HEK293T (cell line): ENCODE measurements at regions not wholly inside any gene's neighbourhood (a gene's known extent, or its start where the extent isn't known, plus 50 kb on each side); places are given as distances from the start of the nearest gene placed in this dataset.

Experiments used
- CTCF ChIA-PET: fragments of 350-600 bp; formaldehyde crosslinking; extraction: SDS; loops from one replicate; lab custom pipeline; 2021; ENCODE audit warnings: antibody characterized with exemption, inconsistent platforms; lab: Yijun Ruan, JAX
- POLR2A ChIA-PET: fragments of 350-600 bp; formaldehyde crosslinking; extraction: SDS; loops from one replicate; lab custom pipeline; 2020; ENCODE audit warnings: antibody characterized with exemption, inconsistent platforms; lab: Yijun Ruan, JAX
- DNase-seq: peaks from one replicate; pipeline ENCODE4 v3.0.0; 2012; ENCODE audit warnings: mixed read lengths; ENCODE audit errors: extremely low spot score
- ARNT ChIP-seq: fragments of 450-650 bp; IDR thresholded peaks from 2 replicates; pipeline ENCODE4 v1.6.1; 2017; ENCODE audit warnings: mild to moderate bottlenecking
- BHLHE40 ChIP-seq: fragments of 450-650 bp; IDR thresholded peaks from 2 replicates; pipeline ENCODE4 v1.6.1; 2016; ENCODE audit warnings: mild to moderate bottlenecking, moderate library complexity, borderline replicate concordance
- CTBP1 ChIP-seq: fragments of 450-650 bp; IDR thresholded peaks from 2 replicates; pipeline ENCODE4 v1.6.1; 2016; ENCODE audit warnings: borderline replicate concordance
- ELF4 ChIP-seq: fragments of 450-650 bp; IDR thresholded peaks from 2 replicates; pipeline ENCODE4 v1.6.1; 2017; ENCODE audit warnings: antibody characterized with exemption
- FOXA1 ChIP-seq: fragments of 450-650 bp; IDR thresholded peaks from 2 replicates; pipeline ENCODE4 v1.6.1; 2016; ENCODE audit warnings: mild to moderate bottlenecking
- FOXK2 ChIP-seq: fragments of 450-650 bp; IDR thresholded peaks from 2 replicates; pipeline ENCODE4 v1.6.1; 2016; ENCODE audit warnings: mild to moderate bottlenecking
- FOXM1 ChIP-seq: fragments of 450-650 bp; IDR thresholded peaks from 2 replicates; pipeline ENCODE4 v1.6.1; 2017; ENCODE audit warnings: mild to moderate bottlenecking, borderline replicate concordance
- HDGF ChIP-seq: fragments of 450-650 bp; IDR thresholded peaks from 2 replicates; pipeline ENCODE4 v1.6.1; 2017; ENCODE audit warnings: antibody characterized with exemption, borderline replicate concordance
- L3MBTL2 ChIP-seq: fragments of 450-650 bp; conservative IDR thresholded peaks from 2 replicates; pipeline ENCODE4 v1.6.1; 2016; ENCODE audit warnings: mild to moderate bottlenecking
- LEF1 ChIP-seq: fragments of 450-650 bp; IDR thresholded peaks from 2 replicates; pipeline ENCODE4 v1.6.1; 2017; ENCODE audit warnings: mild to moderate bottlenecking, borderline replicate concordance
- NFRKB ChIP-seq: fragments of 450-650 bp; IDR thresholded peaks from 2 replicates; pipeline ENCODE4 v1.6.1; 2016; ENCODE audit warnings: mild to moderate bottlenecking, moderate library complexity
- SP1 ChIP-seq: fragments of 450-650 bp; IDR thresholded peaks from 2 replicates; pipeline ENCODE4 v1.6.1; 2017
- SUZ12 ChIP-seq: fragments of 450-650 bp; IDR thresholded peaks from 2 replicates; pipeline ENCODE4 v1.6.1; 2016; ENCODE audit warnings: mild to moderate bottlenecking
- TARDBP ChIP-seq: fragments of 450-650 bp; IDR thresholded peaks from 2 replicates; pipeline ENCODE4 v1.6.1; 2016
- ZNF384 ChIP-seq: fragments of 450-650 bp; IDR thresholded peaks from 2 replicates; pipeline ENCODE4 v1.6.1; 2016
- TF ChIP-seq, protein P1 (sequence below): fragments of 450-650 bp; IDR thresholded peaks from 2 replicates; pipeline ENCODE4 v1.6.1; 2016

DNA sequence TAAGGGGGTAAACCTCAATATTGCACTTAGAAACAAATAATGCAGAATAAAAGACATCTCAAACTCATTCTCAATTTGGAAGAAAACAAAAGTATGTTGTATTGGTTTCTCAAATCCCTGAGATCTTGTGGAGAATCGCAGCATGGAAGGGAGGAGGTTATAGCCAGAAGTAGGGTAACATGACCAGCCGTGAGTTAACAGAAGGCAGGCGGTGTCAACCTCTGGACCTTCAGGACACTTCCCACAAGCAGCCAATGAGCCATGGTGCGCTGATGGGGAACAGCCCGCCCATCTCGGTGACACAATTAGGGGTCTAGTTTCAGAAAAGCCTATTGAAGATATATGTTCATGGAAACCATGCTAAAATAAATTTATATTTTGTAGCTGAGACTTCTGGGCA, 98.4 kb downstream of the ALDH8A1 start:
- TF ChIP-seq BHLHE40, result no peak
- TF ChIP-seq SUZ12, result no peak
- no peak for TF ChIP-seq ARNT
- no peak for TF ChIP-seq ZNF384
- DNase-seq, result no peak
- ChIA-PET CTCF (no interaction called here), POLR2A (no interaction called here)

DNA sequence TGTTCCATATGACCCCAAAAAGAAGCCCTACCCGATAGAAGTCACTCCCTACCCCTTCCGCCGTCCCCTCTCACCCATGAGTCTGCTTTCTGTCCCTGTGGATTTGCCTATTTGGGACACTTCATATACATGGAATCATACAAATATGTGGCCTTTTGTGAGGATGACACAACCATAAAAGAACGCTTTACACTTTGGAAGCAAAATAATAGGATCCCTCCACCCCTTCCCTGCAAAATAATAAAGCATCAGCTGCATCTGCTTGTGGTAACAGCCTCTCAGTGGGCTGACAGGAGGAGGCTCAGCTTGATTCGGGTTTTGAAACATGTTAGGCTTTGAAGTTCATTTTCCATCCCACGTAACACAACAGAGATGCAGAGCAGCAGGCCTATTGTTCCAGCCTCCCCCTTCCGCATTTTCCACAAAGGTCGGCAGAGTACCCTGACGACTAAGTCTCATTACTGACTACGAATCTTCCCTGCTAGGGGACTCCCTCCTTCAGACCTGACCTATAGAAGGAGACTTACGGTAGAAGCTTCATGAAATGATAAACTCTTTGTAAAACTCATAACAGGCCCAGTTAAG, 99.1 kb downstream of the ALDH8A1 start:
- no peak for DNase-seq
- POLR2A ChIA-PET, result no interaction called here

DNA sequence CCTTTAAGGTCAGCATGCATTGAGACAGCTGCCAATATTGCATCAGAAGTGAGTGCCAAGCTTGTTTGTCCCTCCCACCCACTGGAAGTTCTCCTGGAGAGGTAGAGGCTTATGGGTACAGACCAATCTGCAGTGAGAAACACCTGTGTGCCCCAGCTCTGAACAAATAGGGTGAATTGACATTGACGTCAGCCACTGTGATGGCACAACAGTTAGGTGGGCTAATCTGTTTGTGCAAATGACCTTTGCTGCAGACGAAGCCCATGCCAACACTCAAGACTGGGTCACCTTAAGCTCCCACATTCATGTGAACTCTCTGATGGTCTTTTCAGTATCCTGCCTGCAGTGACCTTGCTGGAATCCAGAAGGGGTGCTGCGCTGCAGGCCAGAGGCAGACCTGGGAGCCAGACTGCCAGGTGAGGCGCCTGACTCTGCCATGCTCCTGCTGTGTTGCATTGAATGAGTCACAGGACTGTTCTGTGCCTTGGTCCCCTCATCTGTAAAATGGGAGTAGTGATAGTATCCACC, 99.9 kb downstream of the ALDH8A1 start:
- DNase-seq, result no peak
- TF ChIP-seq ZNF384 (no peak), HDGF (no peak), L3MBTL2 (no peak), ELF4 (no peak), SP1 (no peak), FOXA1 (no peak)
- ChIA-PET CTCF (no interaction called here), POLR2A (no interaction called here)

More for the DNA sequence above, 99.1 kb downstream of the ALDH8A1 start:
- TF ChIP-seq L3MBTL2, result no peak
- TF ChIP-seq BHLHE40, result no peak
- no peak for TF ChIP-seq HDGF
- TF ChIP-seq FOXM1, result no peak
- TF ChIP-seq, protein P1, sequence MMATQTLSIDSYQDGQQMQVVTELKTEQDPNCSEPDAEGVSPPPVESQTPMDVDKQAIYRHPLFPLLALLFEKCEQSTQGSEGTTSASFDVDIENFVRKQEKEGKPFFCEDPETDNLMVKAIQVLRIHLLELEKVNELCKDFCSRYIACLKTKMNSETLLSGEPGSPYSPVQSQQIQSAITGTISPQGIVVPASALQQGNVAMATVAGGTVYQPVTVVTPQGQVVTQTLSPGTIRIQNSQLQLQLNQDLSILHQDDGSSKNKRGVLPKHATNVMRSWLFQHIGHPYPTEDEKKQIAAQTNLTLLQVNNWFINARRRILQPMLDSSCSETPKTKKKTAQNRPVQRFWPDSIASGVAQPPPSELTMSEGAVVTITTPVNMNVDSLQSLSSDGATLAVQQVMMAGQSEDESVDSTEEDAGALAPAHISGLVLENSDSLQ, result no peak
- no peak for TF ChIP-seq LEF1
- TF ChIP-seq SP1, result no peak
- TF ChIP-seq NFRKB, result no peak
- no peak for TF ChIP-seq CTBP1
- no peak for TF ChIP-seq ARNT
- TF ChIP-seq TARDBP, result no peak
- TF ChIP-seq FOXK2, result no peak
- no peak for TF ChIP-seq FOXA1
- TF ChIP-seq SUZ12, result no peak
- TF ChIP-seq ZNF384, result no peak
- no peak for TF ChIP-seq ELF4
- CTCF ChIA-PET, result no interaction called here

DNA sequence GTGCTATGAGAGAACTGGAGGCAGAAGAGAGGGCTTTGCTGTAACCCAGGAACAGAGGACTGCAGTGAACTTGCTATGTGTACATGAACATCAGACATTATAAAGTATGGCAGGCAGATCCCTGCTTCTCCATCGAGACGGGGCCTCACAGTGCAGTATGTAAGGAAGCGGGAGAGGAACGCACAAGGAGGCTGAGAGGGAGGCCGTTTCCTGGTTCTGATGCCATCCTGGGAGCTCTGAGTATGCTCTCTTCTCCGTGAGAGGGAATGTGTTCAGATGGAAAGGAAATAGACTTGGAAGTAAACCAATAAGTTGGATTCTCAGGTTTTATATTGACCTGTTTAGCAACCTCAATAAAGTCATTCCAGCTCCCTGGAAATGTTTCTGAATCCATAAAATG, 101.8 kb downstream of the ALDH8A1 start:
- DNase-seq, result no peak
- ChIA-PET CTCF (no interaction called here), POLR2A (no interaction called here)
- TF ChIP-seq CTBP1 (no peak), FOXM1 (no peak), FOXA1 (no peak), ARNT (no peak), ELF4 (no peak), SUZ12 (no peak), L3MBTL2 (no peak), FOXK2 (no peak), HDGF (no peak), SP1 (no peak), BHLHE40 (no peak), LEF1 (no peak), NFRKB (no peak), TARDBP (no peak), ZNF384 (no peak)
- TF ChIP-seq, protein P1, result no peak

DNA sequence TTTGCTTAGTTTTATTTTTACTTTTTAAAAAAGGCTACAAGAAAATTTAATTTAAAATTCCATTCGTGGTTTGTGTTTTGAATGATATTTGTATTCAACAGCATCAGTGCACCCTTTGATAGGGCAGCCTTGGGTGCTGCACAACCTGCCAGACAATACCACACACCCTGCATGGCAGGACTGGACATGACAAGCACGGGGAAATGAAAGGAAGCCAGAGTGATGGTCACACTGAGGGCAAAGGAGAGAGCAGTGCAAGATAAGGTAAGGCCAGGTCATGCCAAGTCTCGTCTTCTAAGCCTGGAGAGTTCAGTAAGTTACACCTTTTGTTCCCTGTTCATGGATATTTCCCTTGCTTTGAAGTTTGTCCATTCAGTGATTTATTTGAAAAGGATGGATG, 103.0 kb downstream of the ALDH8A1 start:
- ChIA-PET POLR2A (no interaction called here), CTCF (no interaction called here)
- no peak for DNase-seq
- TF ChIP-seq ZNF384 (no peak), ELF4 (no peak), FOXK2 (no peak), LEF1 (no peak), SUZ12 (no peak), NFRKB (no peak), FOXM1 (no peak), BHLHE40 (no peak)

DNA sequence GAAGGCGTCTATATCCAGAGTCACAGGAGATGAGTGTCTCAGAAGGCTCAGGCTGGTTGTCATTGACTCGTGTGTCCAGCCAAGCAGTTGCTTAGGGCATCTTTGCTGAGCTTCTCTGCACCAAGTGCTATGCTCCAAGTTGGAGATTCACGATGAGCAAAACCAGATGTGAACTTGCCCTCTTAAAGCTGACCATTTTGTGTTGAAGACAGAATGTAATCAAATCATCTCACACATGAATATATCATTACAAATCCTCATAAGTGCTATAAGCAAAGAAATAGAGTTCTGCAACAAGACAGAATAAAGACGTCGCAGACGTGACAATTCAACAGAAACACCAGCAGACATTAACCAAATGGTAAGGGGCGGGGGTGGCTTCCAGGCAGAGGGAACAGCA, 103.9 kb downstream of the ALDH8A1 start:
- ChIA-PET POLR2A (no interaction called here), CTCF (no interaction called here)
- no peak for TF ChIP-seq ARNT
- TF ChIP-seq ZNF384, result no peak
- TF ChIP-seq FOXK2, result no peak
- DNase-seq, result no peak

DNA sequence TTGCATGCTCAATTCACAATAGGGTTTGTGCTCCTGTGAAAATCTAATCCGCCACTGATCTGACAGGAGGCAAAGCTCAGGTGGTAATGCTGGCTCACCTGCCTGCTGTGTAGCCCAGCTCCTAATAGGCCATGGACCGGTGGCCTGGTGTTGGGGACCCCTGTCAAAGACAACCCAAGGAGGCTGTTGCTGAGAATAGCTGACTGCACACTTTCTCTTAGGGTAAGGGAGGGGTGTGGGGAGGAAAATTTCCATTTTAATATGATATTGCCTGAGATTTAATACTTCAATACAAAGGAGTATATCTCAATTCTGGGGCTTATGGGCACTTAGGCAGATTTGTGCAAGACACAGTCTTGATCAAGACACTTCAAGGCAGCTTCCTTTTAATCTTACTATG, 105.8 kb downstream of the ALDH8A1 start:
- TF ChIP-seq CTBP1 (no peak), TARDBP (no peak), HDGF (no peak), ZNF384 (no peak), FOXA1 (no peak), SP1 (no peak), LEF1 (no peak), SUZ12 (no peak), FOXM1 (no peak), ARNT (no peak), NFRKB (no peak), L3MBTL2 (no peak), FOXK2 (no peak), ELF4 (no peak), BHLHE40 (no peak)
- TF ChIP-seq, protein P1, result no peak
- POLR2A ChIA-PET, result no interaction called here
- CTCF ChIA-PET, result interaction anchor here (0.5 to 0.6 kb wide), 2 partner anchors 310 to 1198 kb away, joined by 3 to 4 read pairs; no protein-coding TSS in a partner anchor
- DNase-seq, result no peak
